Neural progenitor cell (in vitro differentiated cells): ENCODE measurements at regions not wholly inside any gene's neighbourhood (a gene's known extent, or its start where the extent isn't known, plus 50 kb on each side); places are given as distances from the start of the nearest gene placed in this dataset.

Experiments used
- DNase-seq: peaks from one replicate; pipeline ENCODE4 v3.0.0-alpha.2; 2016; ENCODE audit warnings: low spot score
- H2AFZ ChIP-seq: fragments of 200-600 bp; sonication (generic); replicated peaks from 2 replicates; pipeline ENCODE4 v1.6.1; 2016; ENCODE audit warnings: antibody characterized with exemption
- H3F3A ChIP-seq: fragments of 200-600 bp; sonication (generic); 2 replicates; pipeline ENCODE4 v1.6.1; 2016; ENCODE audit warnings: antibody characterized with exemption, low read depth
- H3K27ac ChIP-seq: fragments of 200-600 bp; sonication (generic); 2 replicates; pipeline ENCODE4 v1.5.1; 2016; ENCODE audit warnings: mild to moderate bottlenecking
- H3K27me3 ChIP-seq: fragments of 200-600 bp; sonication (generic); 2 replicates; pipeline ENCODE4 v1.6.1; 2016; ENCODE audit warnings: mild to moderate bottlenecking, moderate library complexity
- H3K36me3 ChIP-seq: fragments of 200-600 bp; sonication (generic); 2 replicates; pipeline ENCODE4 v1.5.1; 2016
- H3K4me1 ChIP-seq: fragments of 200-600 bp; sonication (generic); 2 replicates; pipeline ENCODE4 v1.6.1; 2016; ENCODE audit warnings: mixed run types
- H3K4me2 ChIP-seq: fragments of 200-600 bp; sonication (generic); 2 replicates; pipeline ENCODE4 v1.6.1; 2016
- H3K4me3 ChIP-seq: fragments of 200-600 bp; sonication (generic); 2 replicates; pipeline ENCODE4 v1.5.1; 2016
- H3K79me2 ChIP-seq: fragments of 200-600 bp; sonication (generic); 2 replicates; pipeline ENCODE4 v1.6.1; 2016; ENCODE audit warnings: low read depth
- H3K9ac ChIP-seq: fragments of 200-600 bp; sonication (generic); 2 replicates; pipeline ENCODE4 v1.6.1; 2016
- H3K9me3 ChIP-seq: fragments of 200-600 bp; sonication (generic); 2 replicates; pipeline ENCODE4 v1.5.1; 2016; ENCODE audit warnings: low read depth
- H4K20me1 ChIP-seq: fragments of 200-600 bp; sonication (generic); 2 replicates; pipeline ENCODE4 v1.6.1; 2016; ENCODE audit warnings: low read depth
- H3K27ac Mint-ChIP-seq: 3 replicates; pipeline ENCODE4 v1.8.0; 2021; ENCODE audit warnings: mixed read lengths
- H3K27me3 Mint-ChIP-seq: 2 replicates; pipeline ENCODE4 v1.8.0; 2022; ENCODE audit warnings: low read depth, mild to moderate bottlenecking, inconsistent platforms, moderate library complexity, mixed read lengths; ENCODE audit not compliant: insufficient read depth
- H3K36me3 Mint-ChIP-seq: 3 replicates; pipeline ENCODE4 v1.8.0; 2021; ENCODE audit warnings: mixed read lengths
- H3K4me1 Mint-ChIP-seq: 3 replicates; pipeline ENCODE4 v1.8.0; 2021; ENCODE audit warnings: mixed read lengths
- H3K4me3 Mint-ChIP-seq: 3 replicates; pipeline ENCODE4 v1.8.0; 2021; ENCODE audit warnings: mild to moderate bottlenecking, moderate library complexity, mixed read lengths
- H3K9me3 Mint-ChIP-seq: 3 replicates; pipeline ENCODE4 v1.8.0; 2020; ENCODE audit warnings: mixed read lengths
- EZH2 ChIP-seq: fragments of 200-600 bp; sonication (generic); IDR thresholded peaks from 2 replicates; pipeline ENCODE4 v1.6.1; 2017; ENCODE audit warnings: antibody characterized with exemption, mild to moderate bottlenecking, moderate library complexity
- EZH2phosphoT487 ChIP-seq: fragments of 200-600 bp; sonication (generic); IDR thresholded peaks from 2 replicates; pipeline ENCODE4 v1.6.1; 2017; ENCODE audit warnings: antibody characterized with exemption
- TF ChIP-seq, protein P1 (sequence below): fragments of 200-600 bp; sonication (generic); IDR thresholded peaks from 2 replicates; pipeline ENCODE4 v1.5.1; 2017; ENCODE audit warnings: antibody characterized with exemption, mild to moderate bottlenecking

DNA sequence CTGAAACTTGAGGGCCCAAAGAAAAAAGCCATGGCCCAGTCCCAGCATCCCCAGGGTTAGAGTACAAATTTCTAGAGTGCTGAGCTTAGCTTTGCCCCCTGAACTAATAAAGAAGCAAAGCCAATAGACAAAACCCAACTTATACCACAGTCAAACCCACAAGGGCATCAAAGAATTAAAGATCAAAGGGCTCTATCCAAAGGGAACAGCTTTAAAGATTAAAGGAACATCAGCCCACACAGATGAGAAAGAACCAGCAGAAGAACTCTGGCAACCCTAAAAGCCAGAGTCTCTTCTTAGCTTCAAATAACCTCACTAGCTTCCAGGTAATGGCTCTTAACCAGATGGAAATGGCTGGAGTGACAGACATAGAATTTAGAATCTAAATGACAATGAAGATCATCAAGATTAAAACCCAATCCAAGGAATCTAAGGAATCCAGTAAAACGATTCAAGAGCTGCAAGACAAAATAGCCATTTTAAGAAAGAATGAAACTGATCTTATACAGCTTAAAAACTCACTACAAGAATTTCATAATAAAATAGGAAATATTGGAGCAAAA is 93.9 kb downstream of the YIPF5 start:
- Histone ChIP-seq H2AFZ (no peak overlapping the region), H3K27ac (no peak overlapping the region), H4K20me1 (no peaks in the 10 kb centered on the region), H3K27me3 (no peaks in the 10 kb centered on the region), H3K4me1 (no peaks in the 10 kb centered on the region), H3K4me2 (no peak overlapping the region), H3F3A (no peaks in the 10 kb centered on the region), H3K36me3 (no peaks in the 10 kb centered on the region), H3K9me3 (no peaks in the 10 kb centered on the region), H3K79me2 (no peaks in the 10 kb centered on the region), H3K9ac (no peak overlapping the region), H3K4me3 (no peak overlapping the region)
- no peak overlapping the region for H3K4me3 Mint-ChIP-seq
- H3K9me3 Mint-ChIP-seq, result peaks cover 23% of the 10 kb centered on the region
- TF ChIP-seq, protein P1, sequence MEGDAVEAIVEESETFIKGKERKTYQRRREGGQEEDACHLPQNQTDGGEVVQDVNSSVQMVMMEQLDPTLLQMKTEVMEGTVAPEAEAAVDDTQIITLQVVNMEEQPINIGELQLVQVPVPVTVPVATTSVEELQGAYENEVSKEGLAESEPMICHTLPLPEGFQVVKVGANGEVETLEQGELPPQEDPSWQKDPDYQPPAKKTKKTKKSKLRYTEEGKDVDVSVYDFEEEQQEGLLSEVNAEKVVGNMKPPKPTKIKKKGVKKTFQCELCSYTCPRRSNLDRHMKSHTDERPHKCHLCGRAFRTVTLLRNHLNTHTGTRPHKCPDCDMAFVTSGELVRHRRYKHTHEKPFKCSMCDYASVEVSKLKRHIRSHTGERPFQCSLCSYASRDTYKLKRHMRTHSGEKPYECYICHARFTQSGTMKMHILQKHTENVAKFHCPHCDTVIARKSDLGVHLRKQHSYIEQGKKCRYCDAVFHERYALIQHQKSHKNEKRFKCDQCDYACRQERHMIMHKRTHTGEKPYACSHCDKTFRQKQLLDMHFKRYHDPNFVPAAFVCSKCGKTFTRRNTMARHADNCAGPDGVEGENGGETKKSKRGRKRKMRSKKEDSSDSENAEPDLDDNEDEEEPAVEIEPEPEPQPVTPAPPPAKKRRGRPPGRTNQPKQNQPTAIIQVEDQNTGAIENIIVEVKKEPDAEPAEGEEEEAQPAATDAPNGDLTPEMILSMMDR, result no peak
- TF ChIP-seq EZH2phosphoT487, result no peak
- TF ChIP-seq EZH2, result no peak
- DNase-seq, result no peak
- H3K27ac Mint-ChIP-seq, result no peak overlapping the region
- no peaks in the 10 kb centered on the region for H3K36me3 Mint-ChIP-seq
- peaks cover 4% of the 10 kb centered on the region for H3K4me1 Mint-ChIP-seq
- no peaks in the 10 kb centered on the region for H3K27me3 Mint-ChIP-seq

DNA sequence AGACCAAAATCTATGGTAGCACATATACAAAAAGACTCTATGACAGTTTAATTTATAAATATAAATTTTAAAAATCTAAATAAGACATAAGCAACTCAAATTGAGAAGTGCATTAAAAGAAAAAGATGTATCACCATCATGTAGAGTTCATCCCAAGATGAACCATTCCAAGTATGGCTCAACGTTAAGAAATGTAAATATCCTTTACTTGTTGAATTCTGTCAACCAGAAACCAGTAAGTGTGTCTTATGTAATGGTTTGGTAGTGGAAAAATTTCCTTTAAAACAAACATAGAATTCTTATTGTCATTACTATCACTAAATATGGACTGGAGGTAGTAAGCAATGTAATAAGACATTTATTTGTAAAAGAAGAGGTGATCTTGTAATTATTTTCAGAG is 87.3 kb downstream of the YIPF5 start:
- no peak overlapping the region for H2AFZ ChIP-seq
- Mint-ChIP-seq H3K4me1 (no peaks in the 10 kb centered on the region), H3K27ac (no peak overlapping the region), H3K4me3 (no peak overlapping the region), H3K27me3 (no peaks in the 10 kb centered on the region), H3K9me3 (peaks cover 29% of the 10 kb centered on the region), H3K36me3 (peaks cover 3% of the 10 kb centered on the region)
- no peak for DNase-seq
- H3K9me3 ChIP-seq, result no peaks in the 10 kb centered on the region
- H3K36me3 ChIP-seq, result no peaks in the 10 kb centered on the region
- no peaks in the 10 kb centered on the region for H3K4me1 ChIP-seq
- H4K20me1 ChIP-seq, result no peaks in the 10 kb centered on the region
- H3K27me3 ChIP-seq, result no peaks in the 10 kb centered on the region
- no peaks in the 10 kb centered on the region for H3K79me2 ChIP-seq
- no peak overlapping the region for H3K4me2 ChIP-seq
- H3K9ac ChIP-seq, result no peak overlapping the region
- H3K27ac ChIP-seq, result no peak overlapping the region
- TF ChIP-seq EZH2phosphoT487, result no peak
- TF ChIP-seq EZH2, result no peak
- TF ChIP-seq, protein P1, result no peak
- H3K4me3 ChIP-seq, result no peak overlapping the region
- H3F3A ChIP-seq, result no peaks in the 10 kb centered on the region

DNA sequence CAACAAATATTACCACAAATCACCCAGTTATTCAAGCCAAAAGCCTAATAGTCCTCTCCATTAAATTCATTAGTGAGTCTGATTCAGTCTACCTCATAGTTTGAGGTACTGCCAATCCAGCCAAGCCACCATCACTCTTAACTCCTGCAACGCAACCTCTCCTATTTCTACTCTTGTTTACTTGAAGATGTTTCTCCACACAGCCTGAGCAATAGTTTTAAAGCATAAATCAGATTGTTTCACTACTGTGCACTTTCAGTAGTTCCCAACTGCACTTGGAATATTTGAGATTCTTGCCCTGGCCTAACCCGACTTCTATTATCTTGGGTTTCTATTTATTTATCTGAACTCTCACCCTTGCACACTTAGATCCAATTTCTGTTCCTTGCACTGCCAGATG is 85.5 kb downstream of the YIPF5 start:
- Histone ChIP-seq H3K4me2 (no peak overlapping the region), H4K20me1 (no peaks in the 10 kb centered on the region), H3K79me2 (no peaks in the 10 kb centered on the region), H2AFZ (no peak overlapping the region), H3K27me3 (no peaks in the 10 kb centered on the region), H3K4me1 (peaks cover 9% of the 10 kb centered on the region), H3K36me3 (no peaks in the 10 kb centered on the region), H3K27ac (no peak overlapping the region), H3F3A (no peaks in the 10 kb centered on the region), H3K4me3 (no peak overlapping the region), H3K9me3 (no peaks in the 10 kb centered on the region), H3K9ac (no peak overlapping the region)
- no peak for DNase-seq
- TF ChIP-seq EZH2, result no peak
- Mint-ChIP-seq H3K4me3 (no peak overlapping the region), H3K27ac (no peak overlapping the region), H3K36me3 (peaks cover 3% of the 10 kb centered on the region), H3K4me1 (peaks cover 16% of the 10 kb centered on the region), H3K27me3 (no peaks in the 10 kb centered on the region), H3K9me3 (peaks cover 23% of the 10 kb centered on the region)

DNA sequence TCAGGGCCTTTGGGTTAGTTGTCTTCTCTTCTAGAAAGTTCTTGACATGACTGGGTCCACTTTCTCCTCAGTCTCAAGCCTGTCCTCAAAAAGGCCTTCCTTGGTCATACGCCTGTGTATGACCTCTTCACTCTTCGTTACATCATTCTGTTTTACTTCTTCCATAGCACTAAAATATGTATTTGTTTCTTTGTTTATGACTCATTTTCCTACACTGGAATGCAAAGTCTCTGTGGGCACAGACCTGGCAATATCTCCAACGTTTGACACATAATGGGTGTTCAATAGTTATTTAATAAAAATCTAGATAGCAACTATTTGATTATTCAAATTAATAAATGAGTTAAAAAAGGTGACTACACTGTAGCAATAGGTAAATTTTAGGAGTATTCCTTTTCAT is 85.1 kb downstream of the YIPF5 start:
- H3K79me2 ChIP-seq, result no peaks in the 10 kb centered on the region
- H3K9ac ChIP-seq, result no peak overlapping the region
- no peak for DNase-seq
- H3K36me3 ChIP-seq, result no peaks in the 10 kb centered on the region
- H3K36me3 Mint-ChIP-seq, result peaks cover 3% of the 10 kb centered on the region
- H3K27ac ChIP-seq, result no peak overlapping the region
- H3K4me3 ChIP-seq, result no peak overlapping the region
- H3K4me3 Mint-ChIP-seq, result no peak overlapping the region
- H3K9me3 Mint-ChIP-seq, result peaks cover 21% of the 10 kb centered on the region
- H3K9me3 ChIP-seq, result no peaks in the 10 kb centered on the region
- no peak overlapping the region for H3K27ac Mint-ChIP-seq
- H3K27me3 Mint-ChIP-seq, result no peaks in the 10 kb centered on the region
- H3K27me3 ChIP-seq, result no peaks in the 10 kb centered on the region
- H3F3A ChIP-seq, result no peaks in the 10 kb centered on the region
- no peaks in the 10 kb centered on the region for H4K20me1 ChIP-seq
- TF ChIP-seq, protein P1, result no peak
- TF ChIP-seq EZH2phosphoT487 (no peak), EZH2 (no peak)
- H3K4me1 Mint-ChIP-seq, result peaks cover 18% of the 10 kb centered on the region
- no peak overlapping the region for H2AFZ ChIP-seq
- H3K4me2 ChIP-seq, result no peak overlapping the region
- peaks cover 13% of the 10 kb centered on the region for H3K4me1 ChIP-seq
